Colonic mucosa (tissue), 4 donors: ENCODE measurements at regions not wholly inside any gene's neighbourhood (a gene's known extent, or its start where the extent isn't known, plus 50 kb on each side); places are given as distances from the start of the nearest gene placed in this dataset.

Experiments
- DNase-seq: peaks from one replicate; pipeline ENCODE4 v3.0.0-alpha.2; 2020
- H3K27ac ChIP-seq: fragments of 200-600 bp; one replicate; pipeline ENCODE4 v1.8.0; 2021
- H3K27me3 ChIP-seq: fragments of 200-600 bp; one replicate; pipeline ENCODE4 v1.8.0; 2021
- H3K36me3 ChIP-seq: fragments of 200-600 bp; one replicate; pipeline ENCODE4 v1.8.0; 2021
- H3K4me1 ChIP-seq: fragments of 200-600 bp; one replicate; pipeline ENCODE4 v1.8.0; 2021; ENCODE audit warnings: mild to moderate bottlenecking
- H3K4me3 ChIP-seq: fragments of 200-600 bp; one replicate; pipeline ENCODE4 v1.8.0; 2021
- H3K9ac ChIP-seq, 2 donors: one replicate each; pipeline ENCODE4 v1.7.0; 2013; ENCODE audit warnings: control low read depth in 2 of 2, low read depth in 2 of 2, low read length in 2 of 2
- H3K9me3 ChIP-seq: fragments of 200-600 bp; one replicate; pipeline ENCODE4 v1.8.0; 2021
- CTCF ChIP-seq: fragments of 200-600 bp; IDR thresholded peaks from one replicate; pipeline ENCODE4 v1.8.0; 2022; ENCODE audit warnings: antibody characterized with exemption, mild to moderate bottlenecking
- intact Hi-C: fragments of 100-400 bp; cut with DNase I; formaldehyde crosslinking; loops from one replicate; pipeline ENCODE4 v1.14.1; 2022
- donor health status: healthy.
- donor health status: DM: no; HTN: no; CAD: no.
- donor health status: DM: no; HTN: no; CAD: no.

- Histone ChIP-seq H3K27me3 (no peaks in the 10 kb centered on the region), H3K9me3 (no peaks in the 10 kb centered on the region), H3K36me3 (no peaks in the 10 kb centered on the region), H3K4me3 (no peak overlapping the region), H3K4me1 (no peaks in the 10 kb centered on the region), H3K9ac (no peak overlapping the region), H3K27ac (no peak overlapping the region)
- TF ChIP-seq CTCF, result no peak
- intact Hi-C loops, result no loop called here
- DNase-seq, result no peak
Observed at GRCh38 chr1:181263444-181263843, 174.9 kb downstream of the IER5 start.

- no peaks in the 10 kb centered on the region for H3K36me3 ChIP-seq
- no peak for TF ChIP-seq CTCF
- no peaks in the 10 kb centered on the region for H3K9me3 ChIP-seq
- no peaks in the 10 kb centered on the region for H3K4me1 ChIP-seq
- no peaks in the 10 kb centered on the region for H3K27me3 ChIP-seq
- no peak overlapping the region for H3K9ac ChIP-seq
- DNase-seq, result no peak
- H3K4me3 ChIP-seq, result no peak overlapping the region
- intact Hi-C loops, result no loop called here
- no peak overlapping the region for H3K27ac ChIP-seq
Observed at GRCh38 chr1:181264821-181265220, 176.3 kb downstream of the IER5 start.

GRCh38 chr1:181284978-181285377 lies 196.5 kb downstream of the IER5 start:
- Histone ChIP-seq H3K9me3 (no peaks in the 10 kb centered on the region), H3K27me3 (no peaks in the 10 kb centered on the region), H3K4me3 (no peak overlapping the region), H3K9ac (no peak overlapping the region), H3K27ac (no peak overlapping the region), H3K36me3 (no peaks in the 10 kb centered on the region), H3K4me1 (no peaks in the 10 kb centered on the region)
- intact Hi-C loops, result no loop called here
- TF ChIP-seq CTCF, result no peak
- DNase-seq, result no peak

GRCh38 chr1:181295217-181295616 lies 188.1 kb upstream of the CACNA1E start:
- no peak for TF ChIP-seq CTCF
- Histone ChIP-seq H3K9me3 (no peaks in the 10 kb centered on the region), H3K27me3 (no peaks in the 10 kb centered on the region), H3K36me3 (no peaks in the 10 kb centered on the region), H3K27ac (no peak overlapping the region), H3K4me3 (no peak overlapping the region), H3K4me1 (no peaks in the 10 kb centered on the region), H3K9ac (no peak overlapping the region)
- intact Hi-C loops, result no loop called here
- no peak for DNase-seq

GRCh38 chr1:181296180-181296579 lies 187.1 kb upstream of the CACNA1E start:
- H3K4me3 ChIP-seq, result no peak overlapping the region
- intact Hi-C loops, result no loop called here
- TF ChIP-seq CTCF, result no peak
- no peaks in the 10 kb centered on the region for H3K27me3 ChIP-seq
- H3K4me1 ChIP-seq, result no peaks in the 10 kb centered on the region
- DNase-seq, result no peak
- H3K9ac ChIP-seq, result no peak overlapping the region
- no peaks in the 10 kb centered on the region for H3K36me3 ChIP-seq
- H3K9me3 ChIP-seq, result no peaks in the 10 kb centered on the region
- H3K27ac ChIP-seq, result no peak overlapping the region

GRCh38 chr1:181308098-181308497 lies 175.2 kb upstream of the CACNA1E start:
- Histone ChIP-seq H3K9me3 (no peaks in the 10 kb centered on the region), H3K9ac (no peak overlapping the region), H3K4me3 (no peak overlapping the region), H3K27ac (no peak overlapping the region), H3K27me3 (no peaks in the 10 kb centered on the region), H3K36me3 (no peaks in the 10 kb centered on the region), H3K4me1 (no peaks in the 10 kb centered on the region)
- intact Hi-C loops, result no loop called here
- DNase-seq, result no peak
- TF ChIP-seq CTCF, result no peak
